ENCODE measurements at regions not wholly inside any gene's neighbourhood (a gene's known extent, or its start where the extent isn't known, plus 50 kb on each side); places are given as distances from the start of the nearest gene placed in this dataset.

GRCh38 chr15:93189561-93189960 lies 100.5 kb upstream of the RGMA start:
- no peak for TF ChIP-seq CTCF (conservative IDR thresholded peaks at IDR 0.05; ENCODE audit: low read length)
- TF ChIP-seq EZH2phosphoT487 (IDR thresholded peaks at IDR 0.05; ENCODE audit: borderline replicate concordance), result no peak
- no peaks in the 10 kb centered on the region for H3K27me3 ChIP-seq (ENCODE audit: insufficient read depth, low read length, poor library complexity, severe bottlenecking)
- no peaks in the 10 kb centered on the region for H3K9me2 ChIP-seq (replicated peaks; ENCODE audit: low read depth, low read length)
- H3K9me3 ChIP-seq (ENCODE audit: insufficient read depth, low read depth, low read length), result no peaks in the 10 kb centered on the region
- no peaks in the 10 kb centered on the region for H3K79me2 ChIP-seq (ENCODE audit: insufficient read depth, low read length)
- H3K4me1 ChIP-seq (ENCODE audit: insufficient read depth, low read length, poor library complexity, severe bottlenecking), result no peaks in the 10 kb centered on the region
- no peak overlapping the region for H3K4me3 ChIP-seq (ENCODE audit: low read length, poor library complexity, severe bottlenecking)
- H3K9ac ChIP-seq (ENCODE audit: low read depth, low read length, poor library complexity, severe bottlenecking), result no peak overlapping the region
- H3F3A ChIP-seq (ENCODE audit: low read depth), result no peaks in the 10 kb centered on the region
- H4K20me1 ChIP-seq (ENCODE audit: insufficient read depth, low read length, poor library complexity, severe bottlenecking), result no peaks in the 10 kb centered on the region
- no peaks in the 10 kb centered on the region for H3K36me3 ChIP-seq (ENCODE audit: insufficient read depth, low read length)
- H2AFZ ChIP-seq (ENCODE audit: low read length), result no peak overlapping the region
- H3K4me2 ChIP-seq (ENCODE audit: low read depth, low read length, poor library complexity, severe bottlenecking), result no peak overlapping the region

GRCh38 chr15:93188236-93188635 lies 99.2 kb upstream of the RGMA start:
- no peaks in the 10 kb centered on the region for H3K9me2 ChIP-seq (replicated peaks; ENCODE audit: low read depth, low read length)
- H3K4me3 ChIP-seq (ENCODE audit: low read length, poor library complexity, severe bottlenecking), result no peak overlapping the region
- H3K36me3 ChIP-seq (ENCODE audit: insufficient read depth, low read length), result no peaks in the 10 kb centered on the region
- no peaks in the 10 kb centered on the region for H3K9me3 ChIP-seq (ENCODE audit: insufficient read depth, low read depth, low read length)
- H3K4me2 ChIP-seq (ENCODE audit: low read depth, low read length, poor library complexity, severe bottlenecking), result no peak overlapping the region
- no peaks in the 10 kb centered on the region for H3K79me2 ChIP-seq (ENCODE audit: insufficient read depth, low read length)
- no peaks in the 10 kb centered on the region for H4K20me1 ChIP-seq (ENCODE audit: insufficient read depth, low read length, poor library complexity, severe bottlenecking)
- H2AFZ ChIP-seq (ENCODE audit: low read length), result no peak overlapping the region
- H3K4me1 ChIP-seq (ENCODE audit: insufficient read depth, low read length, poor library complexity, severe bottlenecking), result no peaks in the 10 kb centered on the region
- H3K27me3 ChIP-seq (ENCODE audit: insufficient read depth, low read length, poor library complexity, severe bottlenecking), result no peaks in the 10 kb centered on the region
- no peak for TF ChIP-seq CTCF (conservative IDR thresholded peaks at IDR 0.05; ENCODE audit: low read length)
- TF ChIP-seq EZH2phosphoT487 (IDR thresholded peaks at IDR 0.05; ENCODE audit: borderline replicate concordance), result no peak
- H3K9ac ChIP-seq (ENCODE audit: low read depth, low read length, poor library complexity, severe bottlenecking), result no peak overlapping the region
- H3F3A ChIP-seq (ENCODE audit: low read depth), result no peaks in the 10 kb centered on the region

GRCh38 chr15:93185796-93186195 lies 96.8 kb upstream of the RGMA start:
- no peaks in the 10 kb centered on the region for H3K9me3 ChIP-seq (ENCODE audit: insufficient read depth, low read depth, low read length)
- no peaks in the 10 kb centered on the region for H3K36me3 ChIP-seq (ENCODE audit: insufficient read depth, low read length)
- H3K9ac ChIP-seq (ENCODE audit: low read depth, low read length, poor library complexity, severe bottlenecking), result no peak overlapping the region
- no peaks in the 10 kb centered on the region for H4K20me1 ChIP-seq (ENCODE audit: insufficient read depth, low read length, poor library complexity, severe bottlenecking)
- H3K4me2 ChIP-seq (ENCODE audit: low read depth, low read length, poor library complexity, severe bottlenecking), result no peak overlapping the region
- no peak overlapping the region for H3K4me3 ChIP-seq (ENCODE audit: low read length, poor library complexity, severe bottlenecking)
- H2AFZ ChIP-seq (ENCODE audit: low read length), result no peak overlapping the region
- H3K9me2 ChIP-seq (replicated peaks; ENCODE audit: low read depth, low read length), result no peaks in the 10 kb centered on the region
- H3F3A ChIP-seq (ENCODE audit: low read depth), result no peaks in the 10 kb centered on the region
- no peak for TF ChIP-seq CTCF (conservative IDR thresholded peaks at IDR 0.05; ENCODE audit: low read length)
- no peak for TF ChIP-seq EZH2phosphoT487 (IDR thresholded peaks at IDR 0.05; ENCODE audit: borderline replicate concordance)
- no peaks in the 10 kb centered on the region for H3K27me3 ChIP-seq (ENCODE audit: insufficient read depth, low read length, poor library complexity, severe bottlenecking)
- no peaks in the 10 kb centered on the region for H3K4me1 ChIP-seq (ENCODE audit: insufficient read depth, low read length, poor library complexity, severe bottlenecking)
- H3K79me2 ChIP-seq (ENCODE audit: insufficient read depth, low read length), result no peaks in the 10 kb centered on the region

Data from Loucy (cell line).